HG03045 (cell line): ENCODE measurements at regions not wholly inside any gene's neighbourhood (a gene's known extent, or its start where the extent isn't known, plus 50 kb on each side); places are given as distances from the start of the nearest gene placed in this dataset.

Experiments
- ATAC-seq: cut with Tn5 transposase; IDR thresholded peaks from one replicate; pipeline ENCODE4 v1.9.1; 2021; ENCODE audit warnings: mild to moderate bottlenecking, moderate library complexity; ENCODE audit not compliant: unreplicated experiment

DNA sequence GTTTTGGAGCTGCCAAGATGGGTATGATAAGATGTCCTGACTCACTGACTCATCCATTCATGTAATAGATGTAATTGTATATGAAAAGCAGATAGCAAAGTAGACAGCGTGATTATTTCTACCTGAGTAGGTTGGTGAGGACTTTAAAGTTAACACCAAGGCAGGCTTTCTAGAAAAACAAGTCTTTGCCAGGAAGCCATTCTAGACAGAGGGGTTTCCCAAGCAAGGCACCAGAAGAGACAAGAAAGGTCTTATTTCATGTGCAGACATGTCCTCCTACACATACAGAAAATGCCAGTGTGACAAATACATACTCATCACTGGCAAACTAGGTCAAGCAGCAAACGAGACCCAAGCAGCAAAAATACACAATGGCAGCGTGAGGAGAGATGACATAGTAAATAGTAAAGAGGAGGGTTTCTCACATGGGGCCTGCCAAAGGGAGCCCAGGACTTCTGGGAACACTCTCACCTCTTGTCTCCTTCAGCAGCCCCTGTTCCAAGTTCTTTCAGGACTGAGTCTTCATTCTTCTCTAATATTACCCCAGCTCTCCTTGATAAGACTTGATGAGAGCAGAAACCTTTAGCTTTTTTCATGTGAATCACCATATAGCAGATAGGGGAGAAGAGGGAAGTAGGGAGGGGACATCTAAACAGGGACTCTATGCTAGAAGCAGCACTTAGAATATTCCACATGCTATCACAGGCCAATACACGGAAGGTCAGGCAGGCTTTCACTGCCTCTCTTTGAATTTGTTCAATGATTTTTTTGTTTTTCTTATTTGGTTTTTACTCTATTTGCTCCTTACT, 114.6 kb upstream of the ATP1B1 start:
- no peak for ATAC-seq

DNA sequence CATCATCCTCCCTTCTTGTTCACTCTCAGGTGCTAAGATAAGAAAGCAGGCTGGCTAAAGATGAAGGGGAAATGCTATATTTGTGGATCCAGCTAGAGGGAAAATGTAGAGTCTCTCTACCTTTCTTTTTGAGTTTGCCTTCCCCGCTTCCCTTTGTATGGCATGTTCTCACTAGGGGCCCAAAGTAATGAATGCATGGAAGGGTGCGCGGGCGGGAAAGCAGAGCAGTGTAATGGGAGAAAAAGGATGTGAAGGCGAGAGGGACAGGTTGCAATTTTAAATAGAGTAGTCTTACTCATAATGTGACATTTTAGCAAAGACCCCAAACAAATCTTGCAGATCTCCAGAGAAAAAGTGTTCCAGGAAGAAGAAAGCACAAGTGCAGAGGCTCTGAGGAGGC, 105.1 kb upstream of the ATP1B1 start:
- ATAC-seq: no peak

DNA sequence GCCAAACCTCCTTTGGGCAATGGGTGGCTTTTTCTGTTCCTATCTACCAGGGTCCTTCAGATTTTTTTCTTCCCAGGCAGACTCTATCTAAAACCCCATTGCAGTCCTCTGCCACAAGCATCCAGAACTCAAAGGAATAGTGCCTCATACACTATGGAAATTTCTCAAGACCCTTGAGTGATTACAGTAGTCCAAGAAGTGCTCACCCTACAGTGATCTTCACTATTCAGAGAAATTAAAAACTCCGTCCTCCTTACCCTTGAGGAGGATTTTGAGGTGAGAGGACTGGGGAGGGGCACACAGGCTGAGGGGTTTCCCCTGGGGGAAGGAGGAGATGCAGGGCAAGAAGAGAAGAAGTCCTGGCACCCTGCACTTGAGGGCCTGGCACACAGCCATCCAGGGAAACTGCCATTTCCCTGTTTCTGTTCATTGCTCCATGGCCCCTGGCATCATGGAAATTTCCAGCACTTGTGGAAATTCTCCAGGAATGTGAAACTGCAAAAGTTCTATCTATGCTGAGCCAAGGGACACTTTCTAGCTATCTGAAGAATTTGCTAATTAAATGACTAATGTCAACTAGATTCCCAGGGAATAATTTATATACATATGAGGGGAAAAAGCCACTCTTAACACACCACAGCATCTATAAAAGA, 102.5 kb upstream of the ATP1B1 start:
- ATAC-seq: no peak

DNA sequence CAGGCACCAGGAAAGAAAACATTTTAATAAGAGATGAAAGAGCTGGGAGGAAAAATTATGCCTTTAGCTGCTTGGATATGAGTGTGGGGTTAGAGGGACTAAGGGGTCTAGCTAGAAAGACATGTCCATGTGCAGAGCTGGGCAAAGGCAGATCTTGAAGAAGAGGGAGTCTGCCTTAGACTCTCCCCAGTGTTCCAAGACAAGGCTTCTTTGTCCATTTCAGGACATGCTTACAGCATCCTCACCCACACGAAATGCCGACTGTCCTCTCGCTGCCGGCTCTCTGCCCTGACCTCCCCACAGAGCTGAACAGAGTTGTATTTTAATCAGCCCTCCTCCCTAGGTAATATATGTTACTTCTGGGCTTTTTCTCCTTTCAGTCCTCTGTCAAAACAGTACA, 100.7 kb upstream of the ATP1B1 start:
- ATAC-seq: no peak

DNA sequence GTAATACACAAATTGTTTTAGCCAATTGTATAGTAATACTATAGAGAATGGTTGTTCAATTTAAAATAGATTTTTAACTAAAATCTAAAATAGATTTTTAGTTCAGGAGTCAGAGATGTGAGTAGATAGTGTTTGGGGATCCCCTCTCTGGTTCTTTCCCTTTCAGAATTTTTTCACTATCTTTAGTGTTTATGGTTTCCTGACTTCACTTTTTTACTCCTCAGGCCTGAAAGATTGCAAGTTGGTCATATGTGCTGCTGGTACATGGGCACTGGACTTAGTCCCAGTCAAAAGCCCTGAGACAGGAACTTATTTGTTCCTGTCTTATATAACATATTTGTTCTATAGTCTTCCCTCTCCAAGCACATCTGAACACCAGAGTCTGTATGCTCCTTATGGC, 96.8 kb upstream of the ATP1B1 start:
- no peak for ATAC-seq

DNA sequence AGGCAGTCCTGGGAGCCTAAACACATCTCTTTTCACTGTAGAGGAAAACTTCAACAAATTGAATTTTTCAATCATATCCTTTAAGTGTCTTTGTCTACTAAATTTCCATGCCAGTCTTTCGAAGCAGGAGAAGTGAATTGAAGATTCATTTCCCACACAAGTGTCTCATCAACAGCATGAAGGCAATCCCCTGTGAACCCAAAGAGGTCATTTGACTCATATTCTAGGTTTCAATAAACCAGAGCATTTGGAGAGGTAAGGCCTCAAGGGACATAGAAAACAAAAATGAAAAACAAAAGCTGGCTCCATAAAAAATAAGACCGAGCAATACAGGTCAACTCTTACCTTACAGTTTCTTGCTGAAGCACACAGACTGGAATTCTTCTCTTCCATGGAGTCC, 94.1 kb upstream of the ATP1B1 start:
- peak; percentile 66 for ATAC-seq

DNA sequence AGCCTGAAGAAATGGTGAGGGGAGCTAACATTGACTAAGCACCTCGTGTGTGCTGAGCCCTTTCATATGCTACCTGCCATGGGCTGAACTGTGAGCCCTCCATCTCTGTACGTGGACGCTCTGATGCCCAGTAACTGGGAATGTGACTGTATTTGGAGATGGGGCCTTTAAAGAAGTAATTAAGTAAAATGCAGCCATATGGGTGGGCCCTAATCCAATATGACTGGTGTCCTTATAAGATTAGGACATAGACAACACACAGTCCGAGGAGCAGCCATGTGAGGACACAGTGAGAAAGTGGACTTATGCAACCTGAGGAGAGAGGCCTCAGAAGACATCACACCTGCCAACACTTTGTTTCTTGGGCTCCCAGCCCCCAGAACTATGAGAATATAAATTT, 92.7 kb upstream of the ATP1B1 start:
- no peak for ATAC-seq

DNA sequence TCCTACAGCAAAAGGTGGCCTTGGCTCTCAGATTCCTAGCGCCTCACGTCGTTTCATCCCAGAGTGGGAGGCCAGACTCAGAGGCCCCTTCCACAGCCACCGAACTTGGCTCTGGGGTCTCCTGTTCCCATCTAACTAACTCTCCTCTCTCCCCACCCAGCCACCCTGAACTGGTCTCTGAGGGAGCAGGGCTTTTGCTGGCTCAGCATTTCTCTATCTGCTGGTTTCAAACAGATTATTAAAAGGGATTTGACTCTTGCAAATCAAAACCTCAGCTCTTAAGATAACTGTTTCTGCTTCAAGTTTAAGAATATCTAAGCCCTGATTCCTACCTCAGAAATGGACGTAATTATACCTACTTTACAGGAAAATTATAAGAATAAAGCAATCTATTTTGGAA, 91.0 kb upstream of the ATP1B1 start:
- ATAC-seq: no peak

DNA sequence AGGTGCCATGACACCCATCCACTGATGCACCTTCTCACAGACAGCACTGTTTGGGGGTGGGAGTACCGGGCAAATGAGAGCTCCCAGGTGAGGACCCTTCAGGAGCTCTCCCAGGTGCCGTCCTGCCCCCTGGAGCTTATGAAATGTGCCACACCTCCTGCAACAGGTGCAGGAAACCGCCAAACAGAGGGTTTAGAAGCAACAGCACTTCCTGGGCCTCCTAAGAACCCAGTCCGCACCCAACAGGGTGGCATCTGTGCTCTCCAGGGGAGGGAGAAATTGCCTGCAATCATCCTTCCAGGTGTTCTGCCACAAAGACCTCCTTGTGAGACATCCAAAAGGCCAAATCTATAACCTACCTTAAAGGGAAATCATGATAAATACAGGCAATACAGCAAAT, 87.7 kb upstream of the ATP1B1 start:
- ATAC-seq: no peak

DNA sequence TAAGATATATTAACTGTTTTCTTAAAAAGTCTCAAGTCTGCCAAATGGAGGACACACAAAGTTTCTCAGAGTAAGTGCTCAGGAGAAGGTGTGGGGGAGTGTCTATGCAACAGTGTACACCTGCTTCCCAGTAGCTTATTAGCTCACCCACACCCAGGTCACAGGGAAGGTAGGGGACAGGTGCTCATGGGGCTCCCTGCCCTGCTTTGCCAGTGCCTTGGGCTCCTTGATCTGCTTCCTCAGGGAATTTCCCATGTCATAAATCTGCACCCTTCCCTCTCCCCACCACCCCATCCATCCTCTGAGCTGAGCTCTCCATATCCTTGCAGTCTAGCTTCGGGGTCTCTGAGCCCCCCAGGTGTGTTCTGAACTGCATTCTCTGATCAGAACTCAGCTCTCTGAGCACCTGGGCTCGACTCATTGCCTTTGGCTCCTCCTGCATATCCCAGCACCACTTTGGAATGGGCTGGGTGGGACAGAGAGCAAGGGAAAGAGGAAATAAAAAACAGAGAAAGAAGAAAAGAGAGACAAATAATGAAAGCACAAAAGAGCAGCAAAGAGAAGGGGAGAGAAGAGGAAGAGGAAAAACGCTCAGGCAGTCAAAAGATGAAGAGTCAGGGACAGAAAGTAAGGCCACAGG, 87.0 kb upstream of the ATP1B1 start:
- ATAC-seq: no peak

DNA sequence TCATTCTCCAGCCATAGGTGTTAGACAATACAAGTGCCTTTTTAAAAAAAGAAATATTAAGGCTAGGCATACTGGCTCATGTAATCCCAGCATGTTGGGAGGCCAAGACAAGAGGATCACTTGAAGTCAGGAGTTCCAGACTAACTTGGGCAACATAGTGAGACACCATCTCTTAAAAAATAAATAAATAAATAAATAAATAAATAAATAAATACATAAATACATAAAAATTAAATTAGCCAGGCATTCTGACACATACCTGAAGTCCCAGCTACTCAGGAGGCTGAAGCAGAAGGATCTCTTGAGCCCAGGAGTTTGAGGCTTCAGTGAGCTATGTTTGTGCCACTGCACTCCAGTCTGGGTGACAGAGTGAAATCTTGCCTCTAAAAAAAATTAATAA, 85.8 kb upstream of the ATP1B1 start:
- ATAC-seq: no peak

DNA sequence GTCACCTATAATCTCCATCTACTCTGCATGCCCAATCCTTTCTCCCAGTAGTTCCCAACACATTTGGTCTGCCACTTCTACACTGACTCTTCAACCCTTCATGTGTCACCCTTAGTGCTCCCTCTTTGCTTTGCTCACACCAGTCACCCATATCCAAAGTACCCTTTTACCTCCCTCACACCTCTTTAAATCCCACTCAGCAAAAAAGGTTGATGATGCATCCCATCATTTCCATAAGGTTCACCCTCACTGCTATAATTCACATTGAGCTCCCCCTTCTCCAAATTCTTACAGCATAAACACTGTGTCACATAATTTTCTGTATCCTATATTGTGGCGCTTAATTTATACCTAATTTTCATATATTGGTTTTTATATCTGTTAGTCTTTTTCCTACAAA, 83.8 kb upstream of the ATP1B1 start:
- ATAC-seq: no peak

DNA sequence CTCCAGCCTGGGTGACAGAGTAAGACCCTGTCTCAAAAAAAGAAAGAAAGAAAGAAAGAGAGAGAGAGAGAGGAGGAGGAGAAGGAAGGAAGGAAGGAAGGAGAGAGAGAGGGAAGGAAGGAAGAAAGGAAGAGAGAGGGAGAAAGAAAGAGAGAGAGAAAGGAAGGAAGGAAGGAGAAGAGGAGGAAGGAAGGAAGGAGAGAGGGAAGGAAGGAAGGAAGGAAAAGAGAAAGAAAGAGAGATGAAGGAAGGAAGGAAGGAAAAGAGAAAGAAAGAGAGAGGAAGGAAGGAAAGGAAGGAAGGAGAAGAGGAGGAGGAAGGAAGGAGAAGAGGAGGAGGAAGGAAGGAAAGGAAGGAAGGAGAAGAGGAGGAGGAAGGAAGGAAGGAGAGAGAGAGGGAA, 82.2 kb upstream of the ATP1B1 start:
- ATAC-seq: no peak

DNA sequence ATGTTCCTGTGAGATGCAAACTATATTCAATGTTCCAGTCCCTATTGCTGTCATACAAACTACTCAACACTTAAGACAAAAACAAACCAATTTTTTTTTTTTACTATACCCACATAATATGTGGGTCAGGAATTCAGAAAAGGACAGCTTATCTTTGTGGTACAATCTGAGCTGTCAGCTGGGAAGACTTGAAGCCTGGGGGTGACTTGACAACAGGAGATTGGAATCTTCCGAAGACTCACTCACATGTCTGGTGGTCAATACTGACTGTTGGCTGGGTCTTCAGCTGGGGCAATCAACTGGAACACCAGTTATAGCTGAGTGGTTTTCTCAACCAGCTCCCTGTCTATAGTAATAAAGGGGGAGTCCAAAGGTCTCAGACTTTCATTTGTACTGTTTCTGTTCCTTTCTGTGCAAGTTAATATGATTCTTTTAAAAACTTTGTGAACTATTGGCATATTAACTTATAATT, 81.7 kb upstream of the ATP1B1 start:
- ATAC-seq: peak; percentile 79

DNA sequence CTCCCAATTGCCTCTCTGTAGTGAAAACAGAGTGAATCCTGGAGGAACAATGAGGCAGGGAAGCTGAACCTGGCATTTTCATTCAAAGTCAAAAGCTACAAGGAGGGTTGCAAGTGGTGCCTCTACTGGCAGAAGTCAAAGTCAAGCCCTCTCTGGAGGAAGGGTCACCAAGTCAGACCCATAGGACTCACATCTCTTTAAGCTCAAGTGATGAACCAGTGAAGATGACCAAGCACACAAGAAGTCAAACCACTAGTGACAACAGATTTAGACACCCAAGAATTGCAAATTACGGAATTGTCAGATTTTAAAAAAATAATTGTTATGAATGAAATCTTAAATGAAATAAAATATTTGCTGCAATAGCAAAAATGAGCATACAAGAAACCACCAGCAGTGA, 81.1 kb upstream of the ATP1B1 start:
- no peak for ATAC-seq

DNA sequence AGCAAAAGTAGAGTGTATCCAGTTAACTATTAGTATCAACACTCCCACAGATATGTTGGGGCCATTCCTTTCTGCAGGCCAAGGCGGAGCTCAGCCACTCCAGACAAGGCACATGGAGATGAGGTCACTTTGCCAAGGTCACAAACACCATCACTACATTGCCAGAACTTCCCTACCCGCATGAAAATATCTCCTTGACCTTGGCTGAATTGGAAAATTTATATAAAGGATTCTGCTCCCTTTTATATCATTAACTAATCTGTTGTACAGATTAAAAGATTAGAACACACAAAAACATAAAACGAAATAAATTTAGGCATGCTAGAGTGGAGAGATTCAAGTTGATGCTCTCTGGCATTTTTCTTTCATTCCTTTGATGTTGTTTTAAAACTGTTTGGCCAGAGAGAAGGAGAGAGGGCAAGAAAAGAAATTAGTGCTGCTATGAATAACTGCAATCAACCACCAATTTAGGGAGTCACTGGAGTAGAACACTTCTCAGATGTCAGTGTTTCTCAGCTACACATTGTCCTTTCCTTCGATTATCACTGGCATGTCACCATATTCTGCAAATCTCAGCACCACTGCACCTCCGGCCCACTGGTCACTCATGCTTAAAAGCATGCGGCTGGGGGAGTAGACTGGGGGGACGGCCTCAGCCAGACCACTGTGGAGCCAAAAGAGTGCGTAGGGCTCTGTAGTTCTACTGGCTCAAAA, 78.7 kb upstream of the ATP1B1 start:
- no peak for ATAC-seq

DNA sequence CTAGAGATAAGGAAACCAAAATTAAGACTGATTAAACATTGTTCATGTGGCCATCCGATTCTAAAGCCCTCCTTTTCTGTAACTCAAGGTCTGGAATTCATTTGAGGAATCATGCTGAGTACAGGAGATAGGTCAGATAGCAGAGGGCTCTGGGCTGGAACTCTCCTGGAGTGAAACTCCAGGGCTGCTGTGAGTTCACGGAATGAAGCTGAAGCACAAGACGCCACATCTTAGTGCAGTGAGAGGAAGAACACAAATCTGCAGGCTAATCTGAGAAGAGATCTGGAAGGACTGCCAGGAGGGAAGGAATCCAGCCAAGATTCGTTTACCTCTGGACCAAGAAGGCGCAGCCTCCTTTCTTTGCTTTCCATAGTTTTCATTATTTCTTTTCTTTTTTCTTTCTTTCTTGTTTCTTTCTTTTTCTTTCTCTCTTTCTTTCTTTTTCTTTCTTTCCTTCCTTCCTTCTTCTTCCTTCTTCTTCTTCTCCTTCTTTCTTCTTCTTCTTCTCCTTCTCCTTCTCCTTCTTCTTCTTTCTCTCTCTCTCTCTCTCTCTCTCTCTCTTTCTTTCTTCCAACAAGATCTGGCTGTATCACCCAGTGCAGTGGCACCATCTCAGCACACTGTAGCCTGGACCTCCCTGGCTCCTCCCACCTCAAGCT, 74.8 kb upstream of the ATP1B1 start:
- ATAC-seq: no peak

DNA sequence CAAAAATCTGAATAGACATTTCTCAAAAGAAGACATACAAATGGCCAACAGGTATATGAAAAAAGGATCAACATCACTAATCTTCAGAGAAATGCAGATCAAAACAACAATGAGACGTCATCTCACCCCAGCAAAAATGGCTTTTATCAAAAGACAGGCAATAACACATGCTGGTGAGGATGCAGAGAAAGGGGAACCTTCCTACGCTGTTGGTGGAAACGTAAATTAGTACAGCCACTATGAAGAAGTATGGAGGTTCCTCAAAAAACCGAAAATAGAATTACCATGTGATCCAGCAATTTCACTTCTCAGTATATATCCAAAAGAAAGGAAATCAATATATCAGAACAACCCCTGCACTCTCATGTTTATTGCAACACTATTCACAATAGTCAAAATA, 65.1 kb upstream of the ATP1B1 start:
- no peak for ATAC-seq

DNA sequence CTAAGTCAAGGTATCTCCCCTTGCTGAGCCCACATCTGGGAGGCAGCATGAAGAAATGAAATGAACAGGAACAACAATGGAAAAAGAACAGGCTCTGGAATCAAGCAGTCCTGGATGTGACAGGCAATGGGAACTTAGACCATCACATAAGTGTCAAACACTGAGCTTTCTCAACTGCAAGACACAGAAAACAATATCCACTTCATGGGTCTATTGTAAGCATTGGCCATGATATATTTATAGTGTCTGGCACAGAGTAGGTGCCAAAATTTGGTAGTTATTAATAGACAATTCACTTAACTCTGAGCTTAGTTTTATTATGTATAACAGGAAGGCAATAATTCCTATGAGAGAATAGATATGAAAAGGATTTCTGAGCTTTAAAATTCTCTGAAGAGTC, 64.1 kb upstream of the ATP1B1 start:
- ATAC-seq: no peak

DNA sequence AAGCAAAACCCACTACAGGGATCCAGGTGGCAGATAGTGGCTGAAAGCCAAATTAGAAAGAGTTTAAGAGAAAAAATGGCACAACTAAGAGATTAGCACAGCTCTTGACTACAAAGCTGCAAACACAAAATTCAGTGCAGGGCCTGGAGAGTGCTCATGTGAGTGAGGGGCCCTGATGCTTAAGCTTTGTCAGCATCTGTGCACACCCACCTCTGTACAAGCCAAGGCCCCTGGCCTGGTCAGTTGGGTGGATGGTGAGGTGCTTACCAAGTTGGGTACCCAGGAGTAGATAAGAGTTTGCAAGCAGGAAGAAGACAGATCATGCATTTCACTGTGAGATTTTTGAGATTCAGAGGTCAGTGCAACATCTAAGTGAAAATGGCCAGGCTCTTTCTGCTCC, 62.7 kb upstream of the ATP1B1 start:
- no peak for ATAC-seq

DNA sequence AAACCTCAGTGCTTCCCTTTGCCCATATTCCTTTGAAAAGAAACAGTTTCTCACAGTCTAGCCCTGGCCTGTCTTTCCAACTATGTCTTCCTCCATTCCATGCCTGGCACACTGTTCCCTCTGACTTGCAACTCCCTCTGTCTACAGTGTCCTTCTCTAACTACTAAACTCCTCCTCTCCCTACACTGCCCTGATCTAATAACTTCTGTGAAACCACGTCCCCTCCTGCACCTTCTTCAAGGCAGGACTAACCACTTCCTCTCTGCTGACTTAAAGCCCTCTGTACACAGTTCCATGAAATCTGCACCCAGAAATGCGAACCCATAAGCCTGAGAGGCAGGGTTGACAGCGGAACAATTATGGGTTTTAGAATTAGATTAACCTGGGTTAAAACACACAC, 62.2 kb upstream of the ATP1B1 start:
- ATAC-seq: peak; percentile 72
